Epithelial cell of proximal tubule (primary cell): ENCODE measurements at regions not wholly inside any gene's neighbourhood (a gene's known extent, or its start where the extent isn't known, plus 50 kb on each side); places are given as distances from the start of the nearest gene placed in this dataset.

Source experiments
- DNase-seq: peaks from one replicate; pipeline ENCODE4 v3.0.0-alpha.2; 2011; ENCODE audit warnings: low read depth
- H3K4me3 ChIP-seq: 2 replicates; pipeline ENCODE4 v1.5.1; 2011; ENCODE audit warnings: low read depth, mild to moderate bottlenecking, low read length
- TF ChIP-seq, protein P1 (sequence below): conservative IDR thresholded peaks from 2 replicates; pipeline ENCODE4 v1.5.1; 2012; ENCODE audit warnings: low read depth, mild to moderate bottlenecking, low read length

DNA sequence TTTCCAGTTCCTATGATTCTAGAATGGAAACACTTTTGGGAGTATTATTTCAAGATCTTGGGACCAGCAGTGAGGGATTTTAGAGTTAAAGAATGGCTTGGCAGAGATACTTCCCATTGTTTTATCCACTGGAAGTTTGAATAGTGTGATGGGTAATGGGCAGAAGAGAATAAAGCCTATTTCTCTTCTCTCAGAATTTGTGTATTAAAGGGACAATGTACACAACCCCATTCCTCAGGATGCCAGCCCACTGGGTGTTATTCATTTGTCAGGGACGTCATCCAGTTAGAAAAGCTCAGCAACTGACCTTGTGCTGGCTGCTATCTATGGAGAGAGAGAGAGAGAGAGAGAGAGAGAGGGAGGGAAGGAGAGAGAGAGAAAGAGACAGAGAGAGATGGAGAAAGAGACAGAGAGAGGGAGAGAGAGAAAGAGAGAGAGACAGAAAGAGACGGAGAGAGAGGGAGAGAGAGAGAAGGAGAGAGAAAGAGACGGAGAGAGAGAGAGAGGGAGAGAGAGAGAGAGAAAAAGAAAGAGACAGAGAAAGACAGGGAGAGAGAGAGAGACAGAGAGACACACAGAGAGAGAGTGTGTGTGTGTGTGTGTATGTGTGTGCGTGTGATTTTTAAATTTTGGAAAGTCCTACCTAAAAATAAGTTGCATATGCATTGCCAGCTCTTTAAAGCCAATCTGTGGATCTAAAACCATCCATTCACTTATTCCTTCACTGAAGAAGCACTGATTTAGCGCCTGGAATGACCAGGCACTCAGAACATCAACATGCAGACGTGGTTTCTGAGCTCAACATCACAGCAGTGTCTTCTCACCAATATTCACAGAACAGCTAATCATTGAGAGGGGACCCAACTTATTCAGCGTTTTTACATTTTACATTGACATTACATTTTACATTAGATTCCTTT is 388.8 kb downstream of the THBS2 start:
- TF ChIP-seq, protein P1, sequence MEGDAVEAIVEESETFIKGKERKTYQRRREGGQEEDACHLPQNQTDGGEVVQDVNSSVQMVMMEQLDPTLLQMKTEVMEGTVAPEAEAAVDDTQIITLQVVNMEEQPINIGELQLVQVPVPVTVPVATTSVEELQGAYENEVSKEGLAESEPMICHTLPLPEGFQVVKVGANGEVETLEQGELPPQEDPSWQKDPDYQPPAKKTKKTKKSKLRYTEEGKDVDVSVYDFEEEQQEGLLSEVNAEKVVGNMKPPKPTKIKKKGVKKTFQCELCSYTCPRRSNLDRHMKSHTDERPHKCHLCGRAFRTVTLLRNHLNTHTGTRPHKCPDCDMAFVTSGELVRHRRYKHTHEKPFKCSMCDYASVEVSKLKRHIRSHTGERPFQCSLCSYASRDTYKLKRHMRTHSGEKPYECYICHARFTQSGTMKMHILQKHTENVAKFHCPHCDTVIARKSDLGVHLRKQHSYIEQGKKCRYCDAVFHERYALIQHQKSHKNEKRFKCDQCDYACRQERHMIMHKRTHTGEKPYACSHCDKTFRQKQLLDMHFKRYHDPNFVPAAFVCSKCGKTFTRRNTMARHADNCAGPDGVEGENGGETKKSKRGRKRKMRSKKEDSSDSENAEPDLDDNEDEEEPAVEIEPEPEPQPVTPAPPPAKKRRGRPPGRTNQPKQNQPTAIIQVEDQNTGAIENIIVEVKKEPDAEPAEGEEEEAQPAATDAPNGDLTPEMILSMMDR = no peak
- no peak overlapping the region for H3K4me3 ChIP-seq
- no peak for DNase-seq

DNA sequence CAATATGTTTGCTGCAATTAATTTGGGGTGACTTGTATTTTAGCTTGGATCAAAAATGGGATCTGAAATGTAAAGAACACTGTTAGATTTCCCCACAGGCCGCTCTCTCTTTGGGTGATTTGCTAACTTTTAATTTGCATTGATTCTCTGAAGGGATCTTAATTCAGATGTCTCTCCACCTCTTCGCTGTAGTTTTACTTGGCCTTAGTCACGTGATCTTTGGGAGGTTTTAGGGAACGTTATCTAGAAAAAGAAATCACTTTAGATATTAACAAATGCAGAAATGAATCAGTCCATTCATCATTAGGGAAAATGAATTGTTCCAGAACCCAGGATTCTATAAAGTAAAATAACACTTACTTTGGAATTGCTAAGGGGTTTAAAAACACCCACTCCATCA is 390.2 kb downstream of the THBS2 start:
- H3K4me3 ChIP-seq = no peak overlapping the region

DNA sequence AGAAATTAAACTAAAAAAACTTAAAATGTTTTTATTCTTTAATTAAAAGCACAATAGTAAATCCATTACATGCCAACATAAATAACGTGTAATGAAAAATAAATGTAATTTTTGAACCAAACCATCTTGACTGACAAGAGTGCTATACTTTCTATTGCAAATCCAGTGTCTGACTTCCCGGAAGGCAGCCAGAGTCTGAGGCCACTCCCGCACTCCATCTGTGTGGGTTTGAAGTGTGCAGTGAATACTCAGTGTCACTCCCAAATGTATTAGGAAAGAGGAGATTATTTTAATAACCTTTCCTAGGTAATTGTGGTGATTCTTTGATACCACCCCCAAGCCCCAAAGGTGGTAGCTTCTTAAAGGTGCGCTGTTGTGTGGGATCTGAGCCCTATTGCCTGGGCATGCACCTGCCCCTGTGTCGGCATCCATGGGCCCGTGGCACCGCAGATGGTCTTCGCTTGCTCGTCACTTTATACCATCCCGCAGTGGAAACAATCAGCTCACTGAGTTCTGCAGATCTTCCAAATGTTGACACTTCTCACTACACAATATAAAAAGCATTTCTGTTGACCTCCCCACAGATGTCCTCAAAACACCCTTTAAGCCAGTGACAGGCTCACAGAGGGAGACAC is 391.2 kb downstream of the THBS2 start:
- DNase-seq = no peak
- H3K4me3 ChIP-seq = no peak overlapping the region
- TF ChIP-seq, protein P1 = no peak

More for the DNA sequence above, 390.2 kb downstream of the THBS2 start:
- DNase-seq = no peak
- TF ChIP-seq, protein P1 = no peak

DNA sequence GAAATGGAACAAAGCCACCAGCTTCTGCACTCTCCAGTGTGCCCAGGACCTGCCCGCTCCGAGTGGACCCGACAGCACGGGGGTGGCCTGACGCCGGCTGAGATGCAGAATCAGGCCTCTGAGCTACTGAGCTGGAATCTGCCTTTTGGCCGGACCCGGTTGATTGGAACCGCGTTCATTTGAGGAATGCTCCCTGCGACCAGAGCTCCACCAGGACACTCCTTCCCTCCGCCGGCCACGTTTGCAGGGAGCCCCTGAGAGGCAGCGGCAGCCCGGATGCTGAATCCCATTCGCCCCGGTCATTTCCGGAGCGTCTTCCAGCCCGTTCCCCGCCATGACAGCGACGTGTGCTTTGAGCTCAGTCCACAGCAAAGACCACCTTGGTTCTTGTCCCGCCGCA is 392.7 kb downstream of the THBS2 start:
- TF ChIP-seq, protein P1 = no peak
- no peak overlapping the region for H3K4me3 ChIP-seq
- DNase-seq = no peak

DNA sequence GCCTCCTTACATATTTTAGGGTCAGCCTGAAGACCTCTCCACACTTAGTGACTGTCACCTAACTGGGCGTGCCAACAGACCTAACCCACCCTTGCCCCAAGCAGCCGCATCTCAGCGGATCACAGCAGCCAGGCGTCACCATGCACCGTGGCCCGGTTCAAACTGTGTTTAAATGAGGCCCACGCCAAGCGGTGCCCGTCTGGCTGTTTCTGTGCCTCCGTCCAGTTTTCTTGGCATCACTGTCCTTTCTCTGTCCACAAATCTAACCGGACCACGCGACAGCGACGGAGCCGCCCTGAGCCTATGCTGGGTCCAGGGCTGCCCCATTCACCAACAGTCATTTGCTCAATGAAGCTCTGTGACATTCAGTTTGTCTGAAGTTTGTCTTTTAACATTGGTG is 393.3 kb downstream of the THBS2 start:
- TF ChIP-seq, protein P1 = no peak
- H3K4me3 ChIP-seq = no peak overlapping the region

DNA sequence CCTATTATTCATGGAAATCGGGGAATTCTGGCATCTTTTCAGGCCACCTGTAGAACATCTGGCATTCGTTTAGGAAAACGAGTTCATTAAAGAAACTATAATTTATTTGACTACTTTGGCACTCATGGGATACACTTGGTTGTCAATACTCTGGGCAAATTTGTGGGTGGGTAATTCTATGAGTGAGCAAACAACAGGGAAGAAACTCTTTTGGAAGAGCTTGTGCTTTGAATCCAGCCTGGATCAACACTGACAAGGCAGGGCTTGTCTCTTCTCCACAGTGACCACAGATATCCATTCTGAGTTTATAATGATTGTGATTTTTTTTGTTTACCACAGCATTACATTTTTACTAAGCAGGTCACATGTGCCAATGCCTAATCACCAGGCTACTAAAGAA is 394.7 kb downstream of the THBS2 start:
- no peak overlapping the region for H3K4me3 ChIP-seq
- TF ChIP-seq, protein P1 = no peak
- no peak for DNase-seq

More for the DNA sequence above, 393.3 kb downstream of the THBS2 start:
- no peak for DNase-seq
